ENCODE measurements at regions not wholly inside any gene's neighbourhood (a gene's known extent, or its start where the extent isn't known, plus 50 kb on each side); places are given as distances from the start of the nearest gene placed in this dataset.

DNA sequence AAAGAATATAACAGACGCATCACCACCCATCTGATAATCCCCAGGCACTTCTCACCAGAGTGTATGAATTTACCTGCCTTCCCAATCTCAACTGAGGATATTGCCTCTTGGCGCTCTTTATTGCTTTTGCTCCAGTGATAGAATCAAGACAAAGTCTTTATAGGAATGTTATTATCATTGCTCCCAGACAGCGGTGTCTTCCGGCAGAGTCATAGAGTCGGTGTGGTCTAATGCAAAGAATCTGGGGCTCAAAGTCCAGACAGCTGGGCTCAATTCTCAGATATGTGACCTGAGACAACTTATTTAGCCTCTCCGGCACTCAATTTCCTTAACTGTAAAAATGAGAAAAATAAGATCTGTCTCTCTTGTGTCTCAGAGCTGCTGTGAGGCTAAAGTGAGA is 106.1 kb upstream of the PAK3 start:
- Histone ChIP-seq H3K27ac (no peak overlapping the region), H3K9me3 (no peaks in the 10 kb centered on the region), H3K4me3 (no peak overlapping the region), H3K27me3 (peaks cover 0 to 55% of the 10 kb centered on the region in 2 donors), H3K4me1 (no peaks in the 10 kb centered on the region), H3K36me3 (no peaks in the 10 kb centered on the region)
- DNase-seq (ENCODE audit: low spot score in 2 of 2): no peak
- intact Hi-C loops (cut with DNase I; ENCODE audit: low total_unique reads): loop anchor here (5.0 kb wide), 1 partner anchor 933 kb away; no protein-coding TSS in a partner anchor
- no peak for TF ChIP-seq POLR2AphosphoS5 (IDR thresholded peaks at IDR 0.05)

DNA sequence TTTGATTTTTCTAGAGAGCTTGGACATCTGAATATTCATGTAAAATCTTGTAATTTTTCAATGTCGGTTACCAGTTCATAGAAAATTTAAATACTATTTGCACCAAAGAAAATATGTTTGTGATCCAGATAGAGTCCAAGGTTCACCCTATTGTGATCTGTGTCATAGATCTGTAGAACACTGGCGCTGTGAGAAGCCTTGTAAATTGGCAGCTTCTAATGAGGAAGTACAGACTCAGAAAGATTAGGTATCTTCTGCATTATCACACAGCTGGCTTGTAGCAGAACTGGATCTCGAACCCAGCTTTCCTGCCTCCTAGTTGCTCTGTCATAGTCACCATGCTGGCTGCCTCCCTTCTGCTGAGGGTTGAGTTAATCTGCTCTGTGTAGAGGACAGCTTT is 106.5 kb upstream of the PAK3 start:
- Histone ChIP-seq H3K27me3 (peaks cover 0 to 56% of the 10 kb centered on the region in 2 donors), H3K4me1 (no peaks in the 10 kb centered on the region), H3K36me3 (no peaks in the 10 kb centered on the region), H3K27ac (no peak overlapping the region), H3K9me3 (no peaks in the 10 kb centered on the region), H3K4me3 (no peak overlapping the region)
- TF ChIP-seq POLR2AphosphoS5 (IDR thresholded peaks at IDR 0.05) (no peak), CTCF (IDR thresholded peaks at IDR 0.05) (no peak), POLR2A (IDR thresholded peaks at IDR 0.05) (no peak)
- intact Hi-C loops (cut with DNase I; ENCODE audit: low total_unique reads): loop anchor here (5.0 kb wide), 1 partner anchor 932 kb away; no protein-coding TSS in a partner anchor
- no peak for DNase-seq (ENCODE audit: low spot score in 2 of 2)

DNA sequence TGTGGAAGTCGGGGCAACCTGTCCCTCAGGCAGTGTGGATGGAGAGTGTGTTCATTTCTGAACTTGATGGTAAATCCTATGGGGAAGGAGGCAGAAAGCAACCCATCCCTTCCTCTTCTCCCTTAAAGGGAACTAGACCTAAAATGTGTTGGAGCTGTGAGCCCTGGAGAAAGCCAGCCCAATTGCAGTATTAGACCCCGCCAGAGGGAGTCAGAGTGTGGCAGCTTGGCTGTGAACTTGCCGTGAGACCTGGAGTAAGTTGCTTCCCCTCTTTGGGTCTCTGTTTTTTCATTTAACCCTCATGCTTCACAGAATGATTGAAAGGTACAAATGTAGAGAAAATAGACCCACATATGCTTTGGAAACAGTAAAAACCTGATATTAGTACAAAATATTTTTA is 108.7 kb upstream of the PAK3 start:
- TF ChIP-seq POLR2AphosphoS5 (IDR thresholded peaks at IDR 0.05) (no peak), POLR2A (IDR thresholded peaks at IDR 0.05) (no peak)
- H3K27ac ChIP-seq: no peak overlapping the region
- H3K27me3 ChIP-seq: peaks cover 0 to 62% of the 10 kb centered on the region in 2 donors
- H3K4me3 ChIP-seq: no peak overlapping the region
- H3K36me3 ChIP-seq: no peaks in the 10 kb centered on the region
- DNase-seq (ENCODE audit: low spot score in 2 of 2): no peak
- intact Hi-C loops (cut with DNase I; ENCODE audit: low total_unique reads): loop anchor here (5.0 kb wide), 1 partner anchor 930 kb away; no protein-coding TSS in a partner anchor
- no peaks in the 10 kb centered on the region for H3K4me1 ChIP-seq
- no peaks in the 10 kb centered on the region for H3K9me3 ChIP-seq

- Histone ChIP-seq H3K9me3 (no peaks in the 10 kb centered on the region), H3K27ac (no peak overlapping the region), H3K27me3 (peaks cover 0 to 53% of the 10 kb centered on the region in 2 donors), H3K4me1 (no peaks in the 10 kb centered on the region), H3K4me3 (no peak overlapping the region), H3K36me3 (no peaks in the 10 kb centered on the region)
- intact Hi-C loops (cut with DNase I; ENCODE audit: low total_unique reads): loop anchor here (5.0 kb wide), 1 partner anchor 928 kb away; no protein-coding TSS in a partner anchor
- TF ChIP-seq POLR2A (IDR thresholded peaks at IDR 0.05) (no peak), POLR2AphosphoS5 (IDR thresholded peaks at IDR 0.05) (no peak), CTCF (IDR thresholded peaks at IDR 0.05) (no peak)
- no peak for DNase-seq (ENCODE audit: low spot score in 2 of 2)
Observed at GRCh38 chrX:110985470-110985869, 110.5 kb upstream of the PAK3 start.

DNA sequence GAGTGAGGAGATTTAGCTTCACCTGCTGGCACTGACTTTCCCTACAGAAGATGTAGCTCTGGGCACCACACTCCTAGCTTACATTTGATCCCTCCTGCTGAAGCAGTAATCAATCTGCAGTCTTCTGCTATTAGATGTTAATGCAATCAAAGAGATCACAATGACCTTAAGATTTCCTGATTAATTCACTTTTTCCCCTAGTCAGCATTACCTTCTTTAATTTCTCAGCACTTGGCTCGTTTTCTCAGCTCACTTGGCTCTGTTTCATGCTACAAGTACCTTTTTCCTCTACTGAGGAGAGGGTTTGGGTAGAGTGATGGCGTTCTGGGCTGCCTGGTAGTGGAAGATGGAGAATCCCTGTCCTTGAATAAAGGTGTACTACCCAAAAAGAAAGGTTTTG is 113.0 kb upstream of the PAK3 start:
- intact Hi-C loops (cut with DNase I; ENCODE audit: low total_unique reads): no loop called here
- TF ChIP-seq POLR2AphosphoS5 (IDR thresholded peaks at IDR 0.05) (no peak), CTCF (IDR thresholded peaks at IDR 0.05) (no peak), POLR2A (IDR thresholded peaks at IDR 0.05) (no peak)
- no peaks in the 10 kb centered on the region for H3K36me3 ChIP-seq

GRCh38 chrX:110966839-110967238 is 129.2 kb upstream of the PAK3 start:
- peaks cover 0 to 33% of the 10 kb centered on the region in 2 donors for H3K27me3 ChIP-seq
- intact Hi-C loops (cut with DNase I; ENCODE audit: low total_unique reads): no loop called here
- no peaks in the 10 kb centered on the region for H3K36me3 ChIP-seq
- DNase-seq (ENCODE audit: low spot score in 2 of 2): no peak
- no peaks in the 10 kb centered on the region for H3K9me3 ChIP-seq
- no peaks in the 10 kb centered on the region for H3K4me1 ChIP-seq
- no peak overlapping the region for H3K27ac ChIP-seq
- TF ChIP-seq POLR2AphosphoS5 (IDR thresholded peaks at IDR 0.05) (no peak), CTCF (IDR thresholded peaks at IDR 0.05) (no peak), POLR2A (IDR thresholded peaks at IDR 0.05) (no peak)
- no peak overlapping the region for H3K4me3 ChIP-seq

More for the DNA sequence above, 113.0 kb upstream of the PAK3 start:
- H3K27ac ChIP-seq: no peak overlapping the region
- no peak for DNase-seq (ENCODE audit: low spot score in 2 of 2)
- H3K9me3 ChIP-seq: no peaks in the 10 kb centered on the region
- H3K4me3 ChIP-seq: no peak overlapping the region
- H3K27me3 ChIP-seq: peaks cover 0 to 50% of the 10 kb centered on the region in 2 donors
- no peaks in the 10 kb centered on the region for H3K4me1 ChIP-seq
